Bronchial epithelial cell (primary cell): ENCODE measurements at regions not wholly inside any gene's neighbourhood (a gene's known extent, or its start where the extent isn't known, plus 50 kb on each side); places are given as distances from the start of the nearest gene placed in this dataset.
A peak's percentile ranks its signal among the peaks of the same experiment; 100 is the strongest.

ENCODE experiments used
- DNase-seq: peaks from one replicate; pipeline ENCODE4 v3.0.0-alpha.2; 2010; ENCODE audit warnings: low read depth
- FAIRE-seq: peaks from 2 replicates; lab custom pipeline; 2011; peaks lifted over from hg19 to GRCh38; lab: Jason Lieb, UNC
- H3K27me3 ChIP-seq: 2 replicates; pipeline ENCODE4 v1.5.1; 2011; ENCODE audit warnings: low read length; ENCODE audit not compliant: control insufficient read depth, insufficient read depth
- H3K36me3 ChIP-seq: 2 replicates; pipeline ENCODE4 v1.5.1; 2011; ENCODE audit warnings: low read length; ENCODE audit not compliant: control insufficient read depth, insufficient read depth
- H3K4me3 ChIP-seq: 2 replicates; pipeline ENCODE4 v1.5.1; 2011; ENCODE audit warnings: mild to moderate bottlenecking, low read depth, low read length, control low read depth
- TF ChIP-seq, protein P1 (sequence below): IDR thresholded peaks from 2 replicates; pipeline ENCODE4 v1.5.1; 2011; ENCODE audit warnings: mild to moderate bottlenecking, moderate library complexity, low read length, control low read depth, inconsistent platforms; ENCODE audit not compliant: insufficient read depth, severe bottlenecking

DNA sequence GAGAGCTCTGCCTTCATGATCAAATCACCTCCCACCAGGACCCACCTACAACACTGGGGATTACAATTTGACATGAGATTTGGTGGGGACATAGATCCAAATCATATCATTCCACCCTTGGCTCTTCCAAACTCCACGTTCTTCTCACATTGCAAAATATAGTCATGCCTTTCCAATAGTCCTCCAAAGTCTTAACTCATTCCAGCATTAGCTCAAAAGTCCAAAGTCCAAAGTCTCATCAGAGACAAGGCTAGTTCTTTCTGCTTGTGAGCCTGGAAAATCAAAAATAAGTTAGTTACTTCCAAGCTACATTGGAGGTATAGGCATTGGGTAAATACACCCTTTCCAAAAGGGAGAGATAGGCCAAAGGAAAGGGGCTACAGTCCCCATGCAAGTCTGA lies 186.9 kb upstream of the PAPPA start:
- no peak for DNase-seq
- H3K4me3 ChIP-seq, result no peak overlapping the region
- H3K36me3 ChIP-seq, result no peaks in the 10 kb centered on the region
- FAIRE-seq, result no peak
- TF ChIP-seq, protein P1, sequence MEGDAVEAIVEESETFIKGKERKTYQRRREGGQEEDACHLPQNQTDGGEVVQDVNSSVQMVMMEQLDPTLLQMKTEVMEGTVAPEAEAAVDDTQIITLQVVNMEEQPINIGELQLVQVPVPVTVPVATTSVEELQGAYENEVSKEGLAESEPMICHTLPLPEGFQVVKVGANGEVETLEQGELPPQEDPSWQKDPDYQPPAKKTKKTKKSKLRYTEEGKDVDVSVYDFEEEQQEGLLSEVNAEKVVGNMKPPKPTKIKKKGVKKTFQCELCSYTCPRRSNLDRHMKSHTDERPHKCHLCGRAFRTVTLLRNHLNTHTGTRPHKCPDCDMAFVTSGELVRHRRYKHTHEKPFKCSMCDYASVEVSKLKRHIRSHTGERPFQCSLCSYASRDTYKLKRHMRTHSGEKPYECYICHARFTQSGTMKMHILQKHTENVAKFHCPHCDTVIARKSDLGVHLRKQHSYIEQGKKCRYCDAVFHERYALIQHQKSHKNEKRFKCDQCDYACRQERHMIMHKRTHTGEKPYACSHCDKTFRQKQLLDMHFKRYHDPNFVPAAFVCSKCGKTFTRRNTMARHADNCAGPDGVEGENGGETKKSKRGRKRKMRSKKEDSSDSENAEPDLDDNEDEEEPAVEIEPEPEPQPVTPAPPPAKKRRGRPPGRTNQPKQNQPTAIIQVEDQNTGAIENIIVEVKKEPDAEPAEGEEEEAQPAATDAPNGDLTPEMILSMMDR, result no peak
- H3K27me3 ChIP-seq, result no peaks in the 10 kb centered on the region

DNA sequence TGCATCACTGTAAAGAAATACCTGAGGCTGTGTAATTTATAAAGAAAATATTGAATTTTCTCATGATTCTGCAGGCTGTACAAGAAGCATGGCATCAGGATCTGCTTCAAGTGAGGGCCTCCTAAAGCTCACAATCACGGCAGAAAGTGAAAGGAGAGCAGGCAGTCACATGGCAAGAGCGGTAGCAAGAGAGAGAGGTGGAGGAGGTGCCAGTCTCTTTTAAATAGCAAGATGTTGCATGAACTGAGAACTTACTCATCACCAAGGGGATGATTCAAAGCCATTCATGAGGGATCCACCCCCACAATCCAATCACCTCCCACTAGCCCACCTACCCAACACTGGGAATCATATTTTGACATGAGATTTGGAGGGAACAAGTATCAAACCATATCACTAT lies 184.5 kb upstream of the PAPPA start:
- no peak overlapping the region for H3K4me3 ChIP-seq
- FAIRE-seq (no peak), DNase-seq (peak; percentile 61)
- TF ChIP-seq, protein P1, result no peak
- no peaks in the 10 kb centered on the region for H3K36me3 ChIP-seq
- H3K27me3 ChIP-seq, result no peaks in the 10 kb centered on the region

DNA sequence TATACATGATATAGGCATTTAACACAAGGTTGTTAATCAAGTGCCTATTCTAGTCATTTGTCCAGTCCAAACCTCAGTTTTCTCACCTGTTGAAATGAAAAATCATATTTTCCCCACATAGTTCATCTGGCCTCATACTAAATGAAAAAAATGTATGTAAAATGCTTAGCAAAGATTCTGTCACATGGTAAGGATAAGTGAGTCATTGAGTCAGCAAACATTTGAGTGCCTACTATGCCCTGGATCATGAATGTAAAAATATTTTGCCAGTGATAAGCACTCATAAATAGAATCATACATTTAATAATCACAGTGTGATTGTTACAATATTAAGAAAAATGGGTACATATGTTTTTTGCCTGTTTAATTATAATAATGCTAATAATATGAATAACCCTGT lies 181.2 kb upstream of the PAPPA start:
- no peaks in the 10 kb centered on the region for H3K36me3 ChIP-seq
- FAIRE-seq, result no peak
- H3K27me3 ChIP-seq, result no peaks in the 10 kb centered on the region
- peak; percentile 74 for DNase-seq
- H3K4me3 ChIP-seq, result no peak overlapping the region
- TF ChIP-seq, protein P1, result no peak

DNA sequence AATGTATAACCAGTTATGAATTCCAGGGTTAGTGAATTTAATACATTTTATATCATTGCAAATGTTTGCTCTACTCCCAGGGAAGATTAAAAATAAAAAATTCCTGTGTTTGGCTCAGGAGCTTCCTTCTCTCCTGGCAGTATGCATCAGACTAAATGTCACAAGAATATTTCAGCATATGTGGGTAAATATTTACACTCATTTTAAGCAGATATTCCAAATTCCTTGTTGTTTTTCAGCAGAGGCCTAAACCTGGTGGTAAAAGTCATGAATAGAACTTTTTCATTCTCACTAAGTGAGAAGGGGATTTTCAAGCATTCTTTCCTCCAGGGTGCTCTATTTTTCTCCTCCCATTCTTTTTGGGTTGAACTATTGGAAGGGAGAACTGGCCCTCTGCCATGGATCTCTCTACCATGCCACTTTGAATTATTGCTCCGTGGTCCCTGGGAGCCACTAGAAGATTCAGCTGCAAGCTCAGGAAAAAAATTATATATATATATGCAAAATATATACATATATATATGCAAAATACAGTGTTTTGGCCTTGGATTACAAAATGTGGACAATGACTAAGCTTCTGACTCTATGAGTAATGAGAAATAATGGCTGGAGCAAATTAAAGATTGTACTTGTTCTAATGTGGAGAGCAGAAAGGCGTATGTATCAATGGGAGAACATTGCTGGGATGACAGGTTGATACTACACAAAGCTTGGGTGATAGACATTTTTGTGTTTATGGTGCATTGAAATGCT lies 180.6 kb upstream of the PAPPA start:
- TF ChIP-seq, protein P1, result no peak
- Histone ChIP-seq H3K4me3 (no peak overlapping the region), H3K36me3 (no peaks in the 10 kb centered on the region), H3K27me3 (no peaks in the 10 kb centered on the region)
- DNase-seq (peak; percentile 54), FAIRE-seq (no peak)

DNA sequence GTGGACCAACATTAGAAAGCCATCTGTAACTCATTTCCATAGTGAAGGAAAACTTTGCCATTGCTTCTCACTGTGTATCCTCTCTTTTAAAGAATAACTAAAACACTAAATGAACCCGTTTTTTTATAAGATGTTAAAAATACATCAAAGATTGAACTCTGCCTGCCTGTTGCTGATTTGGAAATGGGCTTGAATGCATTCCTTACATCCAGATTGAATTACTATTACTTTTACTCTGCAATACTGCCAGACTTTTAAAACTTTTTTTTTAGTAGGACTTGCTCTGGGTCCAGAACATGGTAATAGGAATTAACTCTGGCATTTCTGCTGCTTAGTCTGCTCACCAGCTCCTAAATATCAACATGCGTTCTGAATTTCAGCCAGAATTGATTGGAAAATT lies 176.8 kb upstream of the PAPPA start:
- no peak for FAIRE-seq
- H3K27me3 ChIP-seq, result no peaks in the 10 kb centered on the region
- no peak overlapping the region for H3K4me3 ChIP-seq
- TF ChIP-seq, protein P1, result no peak
- no peak for DNase-seq
- no peaks in the 10 kb centered on the region for H3K36me3 ChIP-seq

DNA sequence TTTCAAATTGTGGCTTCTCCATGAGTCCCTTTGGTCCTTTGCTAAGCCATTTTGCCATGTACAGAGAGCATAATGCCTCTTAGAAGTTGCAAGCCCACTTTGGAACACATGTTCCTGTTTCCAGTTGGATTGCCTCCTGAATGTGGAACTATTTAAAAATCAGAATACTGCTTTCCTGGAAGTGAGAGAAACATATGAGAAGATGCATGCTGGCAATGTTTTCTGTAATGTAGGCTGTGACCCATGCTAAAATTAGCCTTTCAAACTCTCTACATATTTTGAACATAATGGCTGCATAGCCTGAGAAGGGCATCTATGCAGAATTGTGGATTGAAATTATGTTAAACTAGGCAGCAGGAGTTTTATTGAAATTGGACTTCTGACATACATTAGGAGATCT lies 175.5 kb upstream of the PAPPA start:
- H3K4me3 ChIP-seq, result no peak overlapping the region
- no peak for DNase-seq
- FAIRE-seq, result no peak
- TF ChIP-seq, protein P1, result no peak
- no peaks in the 10 kb centered on the region for H3K36me3 ChIP-seq
- no peaks in the 10 kb centered on the region for H3K27me3 ChIP-seq
